ENCODE measurements at regions not wholly inside any gene's neighbourhood (a gene's known extent, or its start where the extent isn't known, plus 50 kb on each side); places are given as distances from the start of the nearest gene placed in this dataset.

GRCh38 chr3:64818196-64818595, 130.4 kb upstream of the ADAMTS9 start:
- TF ChIP-seq, protein P1, sequence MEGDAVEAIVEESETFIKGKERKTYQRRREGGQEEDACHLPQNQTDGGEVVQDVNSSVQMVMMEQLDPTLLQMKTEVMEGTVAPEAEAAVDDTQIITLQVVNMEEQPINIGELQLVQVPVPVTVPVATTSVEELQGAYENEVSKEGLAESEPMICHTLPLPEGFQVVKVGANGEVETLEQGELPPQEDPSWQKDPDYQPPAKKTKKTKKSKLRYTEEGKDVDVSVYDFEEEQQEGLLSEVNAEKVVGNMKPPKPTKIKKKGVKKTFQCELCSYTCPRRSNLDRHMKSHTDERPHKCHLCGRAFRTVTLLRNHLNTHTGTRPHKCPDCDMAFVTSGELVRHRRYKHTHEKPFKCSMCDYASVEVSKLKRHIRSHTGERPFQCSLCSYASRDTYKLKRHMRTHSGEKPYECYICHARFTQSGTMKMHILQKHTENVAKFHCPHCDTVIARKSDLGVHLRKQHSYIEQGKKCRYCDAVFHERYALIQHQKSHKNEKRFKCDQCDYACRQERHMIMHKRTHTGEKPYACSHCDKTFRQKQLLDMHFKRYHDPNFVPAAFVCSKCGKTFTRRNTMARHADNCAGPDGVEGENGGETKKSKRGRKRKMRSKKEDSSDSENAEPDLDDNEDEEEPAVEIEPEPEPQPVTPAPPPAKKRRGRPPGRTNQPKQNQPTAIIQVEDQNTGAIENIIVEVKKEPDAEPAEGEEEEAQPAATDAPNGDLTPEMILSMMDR (IDR thresholded peaks at IDR 0.05) = no peak
- Histone ChIP-seq H3K4me1 (ENCODE audit: control insufficient read depth in 1 of 2, insufficient read depth in 1 of 2, low read depth in 1 of 2, low read length in 1 of 2) (peaks cover 19 to 53% of the 10 kb centered on the region in 2 experiments), H3K27ac (no peak overlapping the region), H3K4me3 (ENCODE audit: low read depth in 1 of 2, low read length in 1 of 2) (no peak overlapping the region), H3K36me3 (no peaks in the 10 kb centered on the region), H3K27me3 (no peaks in the 10 kb centered on the region), H3K9me3 (no peaks in the 10 kb centered on the region)

DNA sequence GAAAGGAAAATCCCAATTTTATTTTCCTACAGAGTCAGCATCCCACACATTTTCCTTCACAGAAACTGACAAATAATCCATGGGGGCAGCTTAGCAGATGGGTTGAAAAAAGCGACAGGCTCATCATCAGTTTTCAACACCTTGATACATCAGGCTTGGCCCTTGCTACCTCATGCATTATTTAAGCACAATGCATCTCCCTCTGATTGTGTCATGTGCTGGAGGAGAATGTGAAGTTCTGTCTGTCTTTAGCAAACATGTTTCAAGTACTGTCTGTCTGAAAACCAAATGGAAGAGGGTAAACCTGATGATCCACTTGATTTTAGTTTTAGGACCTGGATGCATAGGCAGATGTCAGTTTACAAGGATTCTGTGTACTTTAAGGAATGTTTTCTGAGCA, 128.6 kb upstream of the ADAMTS9 start:
- Histone ChIP-seq H3K4me3 (ENCODE audit: low read depth in 1 of 2, low read length in 1 of 2) (no peak overlapping the region), H3K27me3 (no peaks in the 10 kb centered on the region), H3K36me3 (no peaks in the 10 kb centered on the region), H3K4me1 (ENCODE audit: control insufficient read depth in 1 of 2, insufficient read depth in 1 of 2, low read depth in 1 of 2, low read length in 1 of 2) (peaks cover 9 to 37% of the 10 kb centered on the region in 2 experiments), H3K9me3 (no peaks in the 10 kb centered on the region), H3K27ac (peak overlapping the region; percentile 72)
- TF ChIP-seq, protein P1 (IDR thresholded peaks at IDR 0.05) = no peak

GRCh38 chr3:64815789-64816188, 128.0 kb upstream of the ADAMTS9 start:
- Histone ChIP-seq H3K36me3 (no peaks in the 10 kb centered on the region), H3K27me3 (no peaks in the 10 kb centered on the region), H3K4me3 (ENCODE audit: low read depth in 1 of 2, low read length in 1 of 2) (peak overlapping the region in 1 of 2 experiments; percentile 1), H3K4me1 (ENCODE audit: control insufficient read depth in 1 of 2, insufficient read depth in 1 of 2, low read depth in 1 of 2, low read length in 1 of 2) (peaks cover 9 to 37% of the 10 kb centered on the region in 2 experiments), H3K9me3 (no peaks in the 10 kb centered on the region), H3K27ac (peak overlapping the region; percentile 72)
- TF ChIP-seq, protein P1 (IDR thresholded peaks at IDR 0.05) = no peak

DNA sequence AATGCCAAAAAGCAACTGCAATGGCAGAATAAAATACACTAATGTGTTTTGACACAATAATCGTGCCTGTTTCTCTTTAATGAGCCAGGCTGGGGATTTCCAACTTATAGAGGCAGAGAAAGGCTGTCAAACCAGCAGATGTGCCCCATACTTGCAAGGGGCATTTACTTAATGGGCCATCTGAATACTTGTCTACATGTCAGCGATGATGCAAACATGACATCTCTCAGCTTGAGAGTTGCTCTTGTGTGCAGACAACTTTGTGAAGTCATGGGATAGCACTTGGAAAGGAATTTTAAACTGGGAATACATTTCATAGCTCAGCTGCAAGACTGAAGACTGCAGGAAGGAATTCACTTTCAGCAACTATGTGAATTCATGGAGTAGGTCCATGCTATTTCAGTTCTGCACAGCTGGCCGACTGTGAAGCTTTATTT, 127.4 kb upstream of the ADAMTS9 start:
- TF ChIP-seq, protein P1 (IDR thresholded peaks at IDR 0.05) = no peak
- Histone ChIP-seq H3K27me3 (no peaks in the 10 kb centered on the region), H3K36me3 (no peaks in the 10 kb centered on the region), H3K4me3 (ENCODE audit: low read depth in 1 of 2, low read length in 1 of 2) (no peak overlapping the region), H3K27ac (peak overlapping the region; percentile 72), H3K9me3 (no peaks in the 10 kb centered on the region), H3K4me1 (ENCODE audit: control insufficient read depth in 1 of 2, insufficient read depth in 1 of 2, low read depth in 1 of 2, low read length in 1 of 2) (peaks cover 9 to 37% of the 10 kb centered on the region in 2 experiments)

- Histone ChIP-seq H3K9me3 (no peaks in the 10 kb centered on the region), H3K27me3 (no peaks in the 10 kb centered on the region), H3K4me1 (ENCODE audit: control insufficient read depth in 1 of 2, insufficient read depth in 1 of 2, low read depth in 1 of 2, low read length in 1 of 2) (peaks cover 9 to 37% of the 10 kb centered on the region in 2 experiments), H3K36me3 (no peaks in the 10 kb centered on the region), H3K27ac (no peak overlapping the region), H3K4me3 (ENCODE audit: low read depth in 1 of 2, low read length in 1 of 2) (no peak overlapping the region)
- TF ChIP-seq, protein P1 (IDR thresholded peaks at IDR 0.05) = no peak
These were observed 126.6 kb upstream of the ADAMTS9 start for GRCh38 chr3:64814351-64814750.

GRCh38 chr3:64813326-64813725, 125.5 kb upstream of the ADAMTS9 start:
- Histone ChIP-seq H3K27ac (no peak overlapping the region), H3K4me1 (ENCODE audit: control insufficient read depth in 1 of 2, insufficient read depth in 1 of 2, low read depth in 1 of 2, low read length in 1 of 2) (peaks cover 9 to 37% of the 10 kb centered on the region in 2 experiments), H3K36me3 (no peaks in the 10 kb centered on the region), H3K9me3 (no peaks in the 10 kb centered on the region), H3K27me3 (no peaks in the 10 kb centered on the region), H3K4me3 (ENCODE audit: low read depth in 1 of 2, low read length in 1 of 2) (no peak overlapping the region)
- TF ChIP-seq, protein P1 (IDR thresholded peaks at IDR 0.05) = no peak

All from neutrophil (primary cell).